Loucy (cell line): ENCODE measurements at regions not wholly inside any gene's neighbourhood (a gene's known extent, or its start where the extent isn't known, plus 50 kb on each side); places are given as distances from the start of the nearest gene placed in this dataset.

Experiments used
- H2AFZ ChIP-seq: fragments of 200-600 bp; sonication (generic); 2 replicates; pipeline ENCODE4 v1.6.0; 2016; ENCODE audit warnings: antibody characterized with exemption, mild to moderate bottlenecking, low read length, moderate library complexity
- H3F3A ChIP-seq: fragments of 200-600 bp; 2 replicates; pipeline ENCODE4 v1.6.0; 2016; ENCODE audit warnings: antibody characterized with exemption, low read depth, mild to moderate bottlenecking
- H3K27me3 ChIP-seq: fragments of 200-600 bp; sonication (generic); 2 replicates; pipeline ENCODE4 v1.6.1; 2014; ENCODE audit warnings: low read length, mild to moderate bottlenecking; ENCODE audit not compliant: insufficient read depth, poor library complexity, severe bottlenecking
- H3K36me3 ChIP-seq: fragments of 200-600 bp; sonication (generic); 2 replicates; pipeline ENCODE4 v1.6.1; 2016; ENCODE audit warnings: low read length; ENCODE audit not compliant: insufficient read depth
- H3K4me1 ChIP-seq: fragments of 200-600 bp; sonication (generic); 2 replicates; pipeline ENCODE4 v1.5.1; 2014; ENCODE audit warnings: low read length, mild to moderate bottlenecking; ENCODE audit not compliant: insufficient read depth, poor library complexity, severe bottlenecking
- H3K4me2 ChIP-seq: fragments of 200-600 bp; sonication (generic); 2 replicates; pipeline ENCODE4 v1.6.0; 2014; ENCODE audit warnings: antibody characterized with exemption, low read length, low read depth, mild to moderate bottlenecking; ENCODE audit not compliant: poor library complexity, severe bottlenecking
- H3K4me3 ChIP-seq: fragments of 200-600 bp; sonication (generic); 2 replicates; pipeline ENCODE4 v1.5.1; 2014; ENCODE audit warnings: low read length, mild to moderate bottlenecking, mixed read lengths; ENCODE audit not compliant: poor library complexity, severe bottlenecking
- H3K79me2 ChIP-seq: fragments of 200-600 bp; sonication (generic); 2 replicates; pipeline ENCODE4 v1.6.1; 2014; ENCODE audit warnings: low read length; ENCODE audit not compliant: insufficient read depth
- H3K9ac ChIP-seq: fragments of 200-600 bp; sonication (generic); 2 replicates; pipeline ENCODE4 v1.6.0; 2014; ENCODE audit warnings: mild to moderate bottlenecking, low read depth, low read length, moderate library complexity; ENCODE audit not compliant: poor library complexity, severe bottlenecking
- H3K9me2 ChIP-seq: fragments of 200-600 bp; sonication (generic); replicated peaks from 2 replicates; pipeline ENCODE4 v1.6.1; 2016; ENCODE audit warnings: low read depth, low read length, mixed read lengths
- H3K9me3 ChIP-seq: fragments of 200-600 bp; sonication (generic); 2 replicates; pipeline ENCODE4 v1.6.1; 2014; ENCODE audit warnings: mild to moderate bottlenecking, antibody characterized with exemption, low read length, low read depth; ENCODE audit not compliant: insufficient read depth
- H4K20me1 ChIP-seq: fragments of 200-600 bp; sonication (generic); 2 replicates; pipeline ENCODE4 v1.6.0; 2014; ENCODE audit warnings: antibody characterized with exemption, low read length, mild to moderate bottlenecking; ENCODE audit not compliant: insufficient read depth, poor library complexity, severe bottlenecking
- CTCF ChIP-seq: fragments of 200-600 bp; sonication (generic); conservative IDR thresholded peaks from 2 replicates; pipeline ENCODE4 v1.5.1; 2014; ENCODE audit warnings: mild to moderate bottlenecking, antibody characterized with exemption, low read length
- EZH2phosphoT487 ChIP-seq: fragments of 200-600 bp; IDR thresholded peaks from 2 replicates; pipeline ENCODE4 v1.6.1; 2018; ENCODE audit warnings: antibody characterized with exemption, mild to moderate bottlenecking, moderate library complexity, borderline replicate concordance

GRCh38 chr15:46997501-46997900, 719.8 kb upstream of the SEMA6D start:
- Histone ChIP-seq H3K4me1 (no peaks in the 10 kb centered on the region), H3K36me3 (no peaks in the 10 kb centered on the region), H4K20me1 (no peaks in the 10 kb centered on the region), H3K27me3 (no peaks in the 10 kb centered on the region), H3K9ac (no peak overlapping the region), H3K79me2 (no peaks in the 10 kb centered on the region), H3K9me2 (no peaks in the 10 kb centered on the region), H3K9me3 (0 out of 2 replicates have a peak, but pooled peaks cover 5% of the 10 kb centered on the region), H3F3A (no peaks in the 10 kb centered on the region), H3K4me3 (no peak overlapping the region), H2AFZ (no peak overlapping the region), H3K4me2 (no peak overlapping the region)
- TF ChIP-seq CTCF (no peak), EZH2phosphoT487 (no peak)

- TF ChIP-seq EZH2phosphoT487 (no peak), CTCF (no peak)
- no peak overlapping the region for H3K4me3 ChIP-seq
- H3F3A ChIP-seq: no peaks in the 10 kb centered on the region
- no peaks in the 10 kb centered on the region for H3K36me3 ChIP-seq
- no peak overlapping the region for H3K9ac ChIP-seq
- H2AFZ ChIP-seq: no peak overlapping the region
- no peaks in the 10 kb centered on the region for H3K79me2 ChIP-seq
- 0 out of 2 replicates have a peak, but pooled peaks cover 3% of the 10 kb centered on the region for H3K9me3 ChIP-seq
- H4K20me1 ChIP-seq: no peaks in the 10 kb centered on the region
- no peak overlapping the region for H3K4me2 ChIP-seq
- H3K27me3 ChIP-seq: no peaks in the 10 kb centered on the region
- no peaks in the 10 kb centered on the region for H3K4me1 ChIP-seq
- no peaks in the 10 kb centered on the region for H3K9me2 ChIP-seq
These were observed 713.7 kb upstream of the SEMA6D start for GRCh38 chr15:47003568-47003967.

- Histone ChIP-seq H3K9me3 (0 out of 2 replicates have a peak, but pooled peaks cover 4% of the 10 kb centered on the region), H3K27me3 (no peaks in the 10 kb centered on the region), H3K9me2 (no peaks in the 10 kb centered on the region), H3K4me1 (no peaks in the 10 kb centered on the region), H4K20me1 (no peaks in the 10 kb centered on the region), H3K9ac (no peak overlapping the region), H3F3A (no peaks in the 10 kb centered on the region), H3K36me3 (no peaks in the 10 kb centered on the region), H2AFZ (no peak overlapping the region), H3K4me3 (no peak overlapping the region), H3K4me2 (no peak overlapping the region), H3K79me2 (no peaks in the 10 kb centered on the region)
- TF ChIP-seq CTCF (no peak), EZH2phosphoT487 (no peak)
These were observed 703.9 kb upstream of the SEMA6D start for GRCh38 chr15:47013446-47013845.
